Skeletal muscle tissue (tissue), 3 donors: ENCODE measurements at regions not wholly inside any gene's neighbourhood (a gene's known extent, or its start where the extent isn't known, plus 50 kb on each side); places are given as distances from the start of the nearest gene placed in this dataset.

Source experiments
- H3K27ac ChIP-seq: one replicate; pipeline ENCODE4 v1.7.0; 2013; ENCODE audit warnings: mild to moderate bottlenecking, low read depth, low read length, inconsistent platforms
- H3K27me3 ChIP-seq, 3 donors: one replicate each; pipeline ENCODE4 v1.7.0; 2013; ENCODE audit warnings: low read length in 3 of 3; ENCODE audit not compliant: control insufficient read depth in 3 of 3, insufficient read depth in 3 of 3
- H3K36me3 ChIP-seq, 3 donors: one replicate each; pipeline ENCODE4 v1.7.0; 2013; ENCODE audit warnings: low read length in 3 of 3; ENCODE audit not compliant: control insufficient read depth in 3 of 3, insufficient read depth in 3 of 3
- H3K4me1 ChIP-seq, 3 donors: one replicate each; pipeline ENCODE4 v1.7.0; 2013; ENCODE audit warnings: low read length in 3 of 3, mild to moderate bottlenecking in 3 of 3; ENCODE audit not compliant: control insufficient read depth in 3 of 3, insufficient read depth in 3 of 3
- H3K4me3 ChIP-seq, 3 donors: one replicate each; pipeline ENCODE4 v1.7.0; 2013; ENCODE audit warnings: low read length in 3 of 3
- H3K9ac ChIP-seq, 3 donors: one replicate each; pipeline ENCODE4 v1.7.0; 2013; ENCODE audit warnings: low read length in 3 of 3, mild to moderate bottlenecking in 3 of 3, moderate library complexity in 2 of 3, low read depth in 1 of 3
- H3K9me3 ChIP-seq, 3 donors: one replicate each; pipeline ENCODE4 v1.7.0; 2013; ENCODE audit warnings: low read length in 3 of 3; ENCODE audit not compliant: control insufficient read depth in 3 of 3
- donor health status: Osteomylitis.

DNA sequence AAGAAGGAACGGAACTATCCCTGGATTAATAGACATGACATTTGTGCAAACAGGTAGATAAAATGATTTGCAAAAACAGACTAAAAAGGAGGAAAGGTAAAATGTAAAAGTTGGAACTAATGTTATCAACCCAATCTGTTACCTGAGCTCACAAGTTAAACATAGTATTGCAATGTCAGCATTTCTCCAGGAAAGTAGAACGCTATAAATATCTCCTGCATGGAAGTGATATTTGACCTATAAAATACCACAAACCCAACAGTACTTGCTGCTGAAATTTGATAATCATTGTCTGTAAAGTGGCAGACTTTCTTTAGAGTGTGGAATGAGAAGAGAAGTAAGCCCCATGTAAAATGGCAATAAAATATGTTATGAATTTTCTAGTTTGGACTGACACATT lies 1435.7 kb downstream of the LRFN5 start:
- H3K9ac ChIP-seq = peak overlapping the region; percentile 38 to 52 (median 47)
- H3K27ac ChIP-seq = peak overlapping the region; percentile 83
- H3K36me3 ChIP-seq = no peaks in the 10 kb centered on the region
- H3K4me1 ChIP-seq = peaks cover 0 to 5% (median 0%) of the 10 kb centered on the region in 3 donors
- no peaks in the 10 kb centered on the region for H3K27me3 ChIP-seq
- H3K4me3 ChIP-seq = peak overlapping the region in 2 of 3 donors; percentile 18 to 45
- H3K9me3 ChIP-seq = no peaks in the 10 kb centered on the region

- Histone ChIP-seq H3K9me3 (no peaks in the 10 kb centered on the region), H3K9ac (peak overlapping the region; percentile 38 to 52 (median 45)), H3K27me3 (no peaks in the 10 kb centered on the region), H3K4me3 (peak overlapping the region in 2 of 3 donors; percentile 18 to 45), H3K36me3 (no peaks in the 10 kb centered on the region), H3K27ac (peak overlapping the region; percentile 83), H3K4me1 (peaks cover 0 to 5% (median 0%) of the 10 kb centered on the region in 3 donors)
Measured at GRCh38 chr14:43041976-43042375, 1435.3 kb downstream of the LRFN5 start.

DNA sequence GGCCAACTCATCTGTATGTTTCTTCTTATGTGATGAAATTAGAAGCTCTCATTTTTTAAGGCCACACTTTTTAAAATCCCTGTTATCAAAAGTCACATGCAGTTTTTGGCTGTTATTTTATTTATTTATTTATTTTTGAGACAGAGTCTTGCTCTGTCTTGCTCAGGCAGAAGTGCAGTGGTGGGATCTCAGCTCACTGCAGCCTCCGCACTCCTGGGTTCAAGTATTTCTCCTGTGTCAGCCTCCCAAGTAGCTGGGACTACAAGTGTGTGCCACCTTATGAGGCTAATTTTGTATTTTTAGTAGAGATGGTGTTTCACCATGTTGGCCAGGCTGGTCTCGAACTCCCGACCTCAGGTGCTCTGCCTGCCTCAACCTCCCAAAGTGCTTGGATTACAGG lies 1434.5 kb downstream of the LRFN5 start:
- H3K36me3 ChIP-seq = no peaks in the 10 kb centered on the region
- no peak overlapping the region for H3K4me3 ChIP-seq
- H3K4me1 ChIP-seq = peaks cover 0 to 5% (median 0%) of the 10 kb centered on the region in 3 donors
- no peak overlapping the region for H3K27ac ChIP-seq
- H3K27me3 ChIP-seq = no peaks in the 10 kb centered on the region
- no peak overlapping the region for H3K9ac ChIP-seq
- no peaks in the 10 kb centered on the region for H3K9me3 ChIP-seq

- Histone ChIP-seq H3K4me3 (no peak overlapping the region), H3K9me3 (no peaks in the 10 kb centered on the region), H3K9ac (no peak overlapping the region), H3K36me3 (no peaks in the 10 kb centered on the region), H3K27ac (no peak overlapping the region), H3K27me3 (no peaks in the 10 kb centered on the region), H3K4me1 (peaks cover 0 to 5% (median 0%) of the 10 kb centered on the region in 3 donors)
Measured at GRCh38 chr14:43039881-43040280, 1433.2 kb downstream of the LRFN5 start.

GRCh38 chr14:43031598-43031997 lies 1424.9 kb downstream of the LRFN5 start:
- Histone ChIP-seq H3K27me3 (no peaks in the 10 kb centered on the region), H3K9ac (no peak overlapping the region), H3K4me1 (no peaks in the 10 kb centered on the region), H3K4me3 (no peak overlapping the region), H3K36me3 (no peaks in the 10 kb centered on the region), H3K9me3 (no peaks in the 10 kb centered on the region), H3K27ac (no peak overlapping the region)

GRCh38 chr14:43022094-43022800 lies 1415.6 kb downstream of the LRFN5 start:
- H3K27me3 ChIP-seq = no peaks in the 10 kb centered on the region
- no peak overlapping the region for H3K9ac ChIP-seq
- H3K4me1 ChIP-seq = no peaks in the 10 kb centered on the region
- H3K36me3 ChIP-seq = no peaks in the 10 kb centered on the region
- H3K27ac ChIP-seq = no peak overlapping the region
- H3K4me3 ChIP-seq = no peak overlapping the region
- H3K9me3 ChIP-seq = peaks cover 4 to 7% (median 5%) of the 10 kb centered on the region in 3 donors

DNA sequence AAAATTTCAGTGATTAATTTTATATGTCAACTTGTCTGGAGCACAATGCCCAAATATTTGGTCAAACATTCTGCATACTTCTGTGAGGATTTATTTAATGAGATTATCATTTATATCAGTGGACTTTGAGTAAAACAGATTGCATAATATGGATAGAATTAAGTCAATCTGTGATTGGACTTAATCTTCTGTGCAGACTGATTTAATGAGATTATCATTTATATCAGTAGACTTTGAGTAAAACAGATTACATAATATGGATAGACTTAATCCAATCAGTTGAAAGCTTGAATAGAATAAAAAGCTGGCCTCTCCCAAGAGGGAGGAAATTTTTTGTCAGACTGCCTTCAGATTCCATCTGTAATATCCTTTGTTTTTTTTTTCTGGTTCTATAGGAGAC lies 1413.2 kb downstream of the LRFN5 start:
- Histone ChIP-seq H3K27ac (no peak overlapping the region), H3K36me3 (no peaks in the 10 kb centered on the region), H3K4me1 (no peaks in the 10 kb centered on the region), H3K9ac (no peak overlapping the region), H3K27me3 (no peaks in the 10 kb centered on the region), H3K9me3 (peaks cover 4 to 5% (median 4%) of the 10 kb centered on the region in 3 donors), H3K4me3 (no peak overlapping the region)

- H3K27me3 ChIP-seq = no peaks in the 10 kb centered on the region
- H3K4me3 ChIP-seq = no peak overlapping the region
- H3K27ac ChIP-seq = no peak overlapping the region
- no peak overlapping the region for H3K9ac ChIP-seq
- no peaks in the 10 kb centered on the region for H3K36me3 ChIP-seq
- peaks cover 0 to 3% (median 0%) of the 10 kb centered on the region in 3 donors for H3K9me3 ChIP-seq
- H3K4me1 ChIP-seq = no peaks in the 10 kb centered on the region
Measured at GRCh38 chr14:43014338-43014737, 1407.7 kb downstream of the LRFN5 start.

- Histone ChIP-seq H3K4me3 (no peak overlapping the region), H3K9me3 (peaks cover 0 to 14% (median 3%) of the 10 kb centered on the region in 3 donors), H3K36me3 (no peaks in the 10 kb centered on the region), H3K27me3 (no peaks in the 10 kb centered on the region), H3K4me1 (no peaks in the 10 kb centered on the region), H3K9ac (no peak overlapping the region), H3K27ac (no peak overlapping the region)
Measured at GRCh38 chr14:43012817-43013216, 1406.1 kb downstream of the LRFN5 start.

DNA sequence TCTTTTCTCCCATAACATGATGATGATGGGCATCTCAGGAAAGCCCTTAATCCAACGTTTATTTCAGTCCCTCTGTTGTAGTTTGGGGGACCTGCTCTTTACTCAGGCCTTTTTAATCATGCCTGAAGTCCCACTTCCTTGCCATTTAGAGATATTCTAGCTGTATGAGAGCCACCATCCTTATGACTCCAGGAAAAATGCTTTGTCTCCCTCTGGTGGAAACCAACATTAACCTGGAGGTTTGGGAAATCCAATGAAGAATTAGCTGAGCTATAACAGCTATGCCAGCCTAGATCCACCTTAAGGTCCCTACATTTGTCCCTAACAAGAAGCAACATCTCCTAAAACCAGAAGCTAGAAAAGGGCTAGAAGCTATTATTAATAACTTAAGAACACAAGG lies 1399.1 kb downstream of the LRFN5 start:
- H3K9ac ChIP-seq = no peak overlapping the region
- no peaks in the 10 kb centered on the region for H3K27me3 ChIP-seq
- H3K27ac ChIP-seq = no peak overlapping the region
- peaks cover 4 to 32% (median 19%) of the 10 kb centered on the region in 3 donors for H3K9me3 ChIP-seq
- H3K4me3 ChIP-seq = no peak overlapping the region
- no peaks in the 10 kb centered on the region for H3K4me1 ChIP-seq
- H3K36me3 ChIP-seq = no peaks in the 10 kb centered on the region
